GM23338 (cell line): ENCODE measurements at regions not wholly inside any gene's neighbourhood (a gene's known extent, or its start where the extent isn't known, plus 50 kb on each side); places are given as distances from the start of the nearest gene placed in this dataset.

ENCODE experiments used
- ATAC-seq: fragments of 200-7000 bp; cut with Tn5 transposase; 3 replicates; pipeline ENCODE4 v1.9.1; 2020
- DNase-seq: peaks from one replicate; pipeline ENCODE4 v3.0.0-alpha.2; 2015; ENCODE audit warnings: low spot score
- H2AFZ ChIP-seq: fragments of 200-600 bp; sonication (generic); 2 replicates; pipeline ENCODE4 v1.8.0; 2016; ENCODE audit warnings: antibody characterized with exemption, mild to moderate bottlenecking, moderate library complexity
- H3F3A ChIP-seq: fragments of 200-600 bp; sonication (generic); replicated peaks from 2 replicates; pipeline ENCODE4 v1.8.0; 2017; ENCODE audit warnings: antibody characterized with exemption, mixed run types, low read depth
- H3K27ac ChIP-seq: fragments of 200-600 bp; sonication (generic); 2 replicates; pipeline ENCODE4 v1.6.1; 2016; ENCODE audit warnings: low read depth
- H3K27me3 ChIP-seq: fragments of 200-600 bp; sonication (generic); 2 replicates; pipeline ENCODE4 v1.8.0; 2016; ENCODE audit warnings: mild to moderate bottlenecking, mixed run types, moderate library complexity; ENCODE audit not compliant: insufficient read depth
- H3K36me3 ChIP-seq: fragments of 200-600 bp; sonication (generic); 2 replicates; pipeline ENCODE4 v1.8.0; 2016; ENCODE audit warnings: mild to moderate bottlenecking; ENCODE audit not compliant: insufficient read depth
- H3K4me1 ChIP-seq: fragments of 200-600 bp; sonication (generic); 2 replicates; pipeline ENCODE4 v1.8.0; 2016; ENCODE audit warnings: mild to moderate bottlenecking, moderate library complexity; ENCODE audit not compliant: insufficient read depth
- H3K4me2 ChIP-seq: fragments of 200-600 bp; sonication (generic); 2 replicates; pipeline ENCODE4 v1.7.1; 2017; ENCODE audit warnings: mixed run types
- H3K4me3 ChIP-seq: fragments of 200-600 bp; sonication (generic); 2 replicates; pipeline ENCODE4 v1.6.1; 2016; ENCODE audit warnings: mixed run types
- H3K79me2 ChIP-seq: fragments of 200-600 bp; sonication (generic); replicated peaks from 2 replicates; pipeline ENCODE4 v1.8.0; 2017; ENCODE audit warnings: mild to moderate bottlenecking; ENCODE audit not compliant: insufficient read depth
- H3K9me2 ChIP-seq: fragments of 200-600 bp; sonication (generic); 2 replicates; pipeline ENCODE4 v1.8.0; 2017; ENCODE audit not compliant: insufficient read depth
- H4K20me1 ChIP-seq: fragments of 200-600 bp; sonication (generic); replicated peaks from 2 replicates; pipeline ENCODE4 v1.8.0; 2017; ENCODE audit warnings: mild to moderate bottlenecking; ENCODE audit not compliant: insufficient read depth
- H3K27ac Mint-ChIP-seq: 2 replicates; pipeline ENCODE4 v1.8.0; 2020; ENCODE audit warnings: inconsistent platforms, mild to moderate bottlenecking, moderate library complexity, mixed read lengths
- H3K27me3 Mint-ChIP-seq: 3 replicates; pipeline ENCODE4 v1.8.0; 2022; ENCODE audit warnings: low read depth, mild to moderate bottlenecking, moderate library complexity, mixed read lengths, inconsistent platforms; ENCODE audit not compliant: insufficient read depth, poor library complexity
- H3K36me3 Mint-ChIP-seq: 3 replicates; pipeline ENCODE4 v1.8.0; 2021; ENCODE audit warnings: low read depth, mild to moderate bottlenecking, inconsistent platforms, moderate library complexity, mixed read lengths
- H3K4me1 Mint-ChIP-seq: 3 replicates; pipeline ENCODE4 v1.8.0; 2020; ENCODE audit warnings: mild to moderate bottlenecking, inconsistent platforms, mixed read lengths
- H3K4me3 Mint-ChIP-seq: 3 replicates; pipeline ENCODE4 v1.8.0; 2021; ENCODE audit warnings: moderate library complexity, mild to moderate bottlenecking, inconsistent platforms, mixed read lengths
- H3K9me3 Mint-ChIP-seq: 3 replicates; pipeline ENCODE4 v1.8.0; 2020; ENCODE audit warnings: moderate library complexity, mild to moderate bottlenecking, inconsistent platforms, mixed read lengths
- CREB1 ChIP-seq: fragments of 250-450 bp; sonication (Bioruptor Pico); IDR thresholded peaks from 2 replicates; pipeline ENCODE4 v1.5.0; 2020; ENCODE audit warnings: low read depth, mild to moderate bottlenecking, moderate library complexity
- EZH2 ChIP-seq: fragments of 200-600 bp; sonication (generic); IDR thresholded peaks from one replicate; pipeline ENCODE4 v1.8.0; 2017; ENCODE audit warnings: antibody characterized with exemption, mild to moderate bottlenecking, low read depth; ENCODE audit not compliant: unreplicated experiment
- EZH2phosphoT487 ChIP-seq: fragments of 200-600 bp; sonication (generic); IDR thresholded peaks from one replicate; pipeline ENCODE4 v1.8.1; 2018; ENCODE audit warnings: antibody characterized with exemption; ENCODE audit not compliant: unreplicated experiment
- JUNB ChIP-seq: IDR thresholded peaks from one replicate; pipeline ENCODE4 v1.6.1; 2016; ENCODE audit warnings: antibody characterized with exemption; ENCODE audit not compliant: unreplicated experiment
- NANOG ChIP-seq: IDR thresholded peaks from 2 replicates; pipeline ENCODE4 v1.6.1; 2016; ENCODE audit warnings: antibody characterized with exemption, borderline replicate concordance
- POLR2AphosphoS5 ChIP-seq: IDR thresholded peaks from 2 replicates; pipeline ENCODE4 v1.6.1; 2016; ENCODE audit warnings: antibody characterized with exemption, low read depth
- STAT1 ChIP-seq: IDR thresholded peaks from one replicate; pipeline ENCODE4 v1.6.1; 2016; ENCODE audit warnings: antibody characterized with exemption; ENCODE audit not compliant: unreplicated experiment
- ZNF114 ChIP-seq: fragments of 250-450 bp; sonication (Bioruptor Pico); IDR thresholded peaks from 2 replicates; pipeline ENCODE4 v1.5.0; 2020; ENCODE audit warnings: mild to moderate bottlenecking, moderate library complexity
- ZNF331 ChIP-seq: fragments of 250-450 bp; sonication (Bioruptor Pico); IDR thresholded peaks from 2 replicates; pipeline ENCODE4 v1.5.0; 2020; ENCODE audit warnings: low read depth, mild to moderate bottlenecking, moderate library complexity
- TF ChIP-seq, protein P1 (sequence below), 2 experiments: fragments of 200-600 bp in 1 of 2; sonication (generic) in 1 of 2; conservative IDR thresholded peaks; 2 replicates each; pipeline versions ENCODE4 v1.5.1 to v1.6.1; 2016 to 2017; ENCODE audit warnings: antibody characterized with exemption in 2 of 2, low read depth in 2 of 2, mild to moderate bottlenecking in 2 of 2, moderate library complexity in 1 of 2
- TF ChIP-seq, protein P2 (sequence below): fragments of 250-450 bp; sonication (Bioruptor Pico); IDR thresholded peaks from 2 replicates; pipeline ENCODE4 v1.5.0; 2020; ENCODE audit warnings: mild to moderate bottlenecking, moderate library complexity
- TF ChIP-seq, protein P3 (sequence below): IDR thresholded peaks from one replicate; pipeline ENCODE4 v1.6.1; 2018; ENCODE audit warnings: antibody characterized with exemption; ENCODE audit not compliant: unreplicated experiment
- TF ChIP-seq, protein P4 (sequence below): IDR thresholded peaks from 2 replicates; pipeline ENCODE4 v1.6.1; 2016; ENCODE audit warnings: antibody characterized with exemption

DNA sequence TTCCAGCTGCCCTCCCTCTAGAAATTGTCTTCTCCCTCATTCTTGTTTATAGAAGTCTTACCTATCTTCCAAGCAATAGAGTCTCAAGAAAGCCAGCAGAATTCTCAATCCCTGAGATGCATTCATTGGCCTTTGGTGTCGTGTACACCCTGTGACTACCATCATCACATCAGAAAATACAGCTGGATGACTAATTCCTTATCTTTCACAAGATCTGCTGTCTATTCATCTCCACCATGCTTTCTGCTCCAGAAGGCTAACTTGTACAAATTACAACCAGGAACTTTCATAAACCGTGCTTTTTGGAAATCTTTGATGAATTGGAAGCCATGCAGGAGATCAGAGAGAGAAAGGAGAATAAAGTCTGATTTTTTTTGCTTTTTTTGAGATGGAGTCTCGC lies 1062.9 kb upstream of the GHITM start:
- H4K20me1 ChIP-seq: no peaks in the 10 kb centered on the region
- TF ChIP-seq, protein P1, sequence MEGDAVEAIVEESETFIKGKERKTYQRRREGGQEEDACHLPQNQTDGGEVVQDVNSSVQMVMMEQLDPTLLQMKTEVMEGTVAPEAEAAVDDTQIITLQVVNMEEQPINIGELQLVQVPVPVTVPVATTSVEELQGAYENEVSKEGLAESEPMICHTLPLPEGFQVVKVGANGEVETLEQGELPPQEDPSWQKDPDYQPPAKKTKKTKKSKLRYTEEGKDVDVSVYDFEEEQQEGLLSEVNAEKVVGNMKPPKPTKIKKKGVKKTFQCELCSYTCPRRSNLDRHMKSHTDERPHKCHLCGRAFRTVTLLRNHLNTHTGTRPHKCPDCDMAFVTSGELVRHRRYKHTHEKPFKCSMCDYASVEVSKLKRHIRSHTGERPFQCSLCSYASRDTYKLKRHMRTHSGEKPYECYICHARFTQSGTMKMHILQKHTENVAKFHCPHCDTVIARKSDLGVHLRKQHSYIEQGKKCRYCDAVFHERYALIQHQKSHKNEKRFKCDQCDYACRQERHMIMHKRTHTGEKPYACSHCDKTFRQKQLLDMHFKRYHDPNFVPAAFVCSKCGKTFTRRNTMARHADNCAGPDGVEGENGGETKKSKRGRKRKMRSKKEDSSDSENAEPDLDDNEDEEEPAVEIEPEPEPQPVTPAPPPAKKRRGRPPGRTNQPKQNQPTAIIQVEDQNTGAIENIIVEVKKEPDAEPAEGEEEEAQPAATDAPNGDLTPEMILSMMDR (conservative IDR thresholded peaks at IDR 0.05; ENCODE audit: low read depth in 2 of 2): no peak
- no peak for TF ChIP-seq ZNF331 (CRISPR knock-in tag)
- TF ChIP-seq, protein P2, sequence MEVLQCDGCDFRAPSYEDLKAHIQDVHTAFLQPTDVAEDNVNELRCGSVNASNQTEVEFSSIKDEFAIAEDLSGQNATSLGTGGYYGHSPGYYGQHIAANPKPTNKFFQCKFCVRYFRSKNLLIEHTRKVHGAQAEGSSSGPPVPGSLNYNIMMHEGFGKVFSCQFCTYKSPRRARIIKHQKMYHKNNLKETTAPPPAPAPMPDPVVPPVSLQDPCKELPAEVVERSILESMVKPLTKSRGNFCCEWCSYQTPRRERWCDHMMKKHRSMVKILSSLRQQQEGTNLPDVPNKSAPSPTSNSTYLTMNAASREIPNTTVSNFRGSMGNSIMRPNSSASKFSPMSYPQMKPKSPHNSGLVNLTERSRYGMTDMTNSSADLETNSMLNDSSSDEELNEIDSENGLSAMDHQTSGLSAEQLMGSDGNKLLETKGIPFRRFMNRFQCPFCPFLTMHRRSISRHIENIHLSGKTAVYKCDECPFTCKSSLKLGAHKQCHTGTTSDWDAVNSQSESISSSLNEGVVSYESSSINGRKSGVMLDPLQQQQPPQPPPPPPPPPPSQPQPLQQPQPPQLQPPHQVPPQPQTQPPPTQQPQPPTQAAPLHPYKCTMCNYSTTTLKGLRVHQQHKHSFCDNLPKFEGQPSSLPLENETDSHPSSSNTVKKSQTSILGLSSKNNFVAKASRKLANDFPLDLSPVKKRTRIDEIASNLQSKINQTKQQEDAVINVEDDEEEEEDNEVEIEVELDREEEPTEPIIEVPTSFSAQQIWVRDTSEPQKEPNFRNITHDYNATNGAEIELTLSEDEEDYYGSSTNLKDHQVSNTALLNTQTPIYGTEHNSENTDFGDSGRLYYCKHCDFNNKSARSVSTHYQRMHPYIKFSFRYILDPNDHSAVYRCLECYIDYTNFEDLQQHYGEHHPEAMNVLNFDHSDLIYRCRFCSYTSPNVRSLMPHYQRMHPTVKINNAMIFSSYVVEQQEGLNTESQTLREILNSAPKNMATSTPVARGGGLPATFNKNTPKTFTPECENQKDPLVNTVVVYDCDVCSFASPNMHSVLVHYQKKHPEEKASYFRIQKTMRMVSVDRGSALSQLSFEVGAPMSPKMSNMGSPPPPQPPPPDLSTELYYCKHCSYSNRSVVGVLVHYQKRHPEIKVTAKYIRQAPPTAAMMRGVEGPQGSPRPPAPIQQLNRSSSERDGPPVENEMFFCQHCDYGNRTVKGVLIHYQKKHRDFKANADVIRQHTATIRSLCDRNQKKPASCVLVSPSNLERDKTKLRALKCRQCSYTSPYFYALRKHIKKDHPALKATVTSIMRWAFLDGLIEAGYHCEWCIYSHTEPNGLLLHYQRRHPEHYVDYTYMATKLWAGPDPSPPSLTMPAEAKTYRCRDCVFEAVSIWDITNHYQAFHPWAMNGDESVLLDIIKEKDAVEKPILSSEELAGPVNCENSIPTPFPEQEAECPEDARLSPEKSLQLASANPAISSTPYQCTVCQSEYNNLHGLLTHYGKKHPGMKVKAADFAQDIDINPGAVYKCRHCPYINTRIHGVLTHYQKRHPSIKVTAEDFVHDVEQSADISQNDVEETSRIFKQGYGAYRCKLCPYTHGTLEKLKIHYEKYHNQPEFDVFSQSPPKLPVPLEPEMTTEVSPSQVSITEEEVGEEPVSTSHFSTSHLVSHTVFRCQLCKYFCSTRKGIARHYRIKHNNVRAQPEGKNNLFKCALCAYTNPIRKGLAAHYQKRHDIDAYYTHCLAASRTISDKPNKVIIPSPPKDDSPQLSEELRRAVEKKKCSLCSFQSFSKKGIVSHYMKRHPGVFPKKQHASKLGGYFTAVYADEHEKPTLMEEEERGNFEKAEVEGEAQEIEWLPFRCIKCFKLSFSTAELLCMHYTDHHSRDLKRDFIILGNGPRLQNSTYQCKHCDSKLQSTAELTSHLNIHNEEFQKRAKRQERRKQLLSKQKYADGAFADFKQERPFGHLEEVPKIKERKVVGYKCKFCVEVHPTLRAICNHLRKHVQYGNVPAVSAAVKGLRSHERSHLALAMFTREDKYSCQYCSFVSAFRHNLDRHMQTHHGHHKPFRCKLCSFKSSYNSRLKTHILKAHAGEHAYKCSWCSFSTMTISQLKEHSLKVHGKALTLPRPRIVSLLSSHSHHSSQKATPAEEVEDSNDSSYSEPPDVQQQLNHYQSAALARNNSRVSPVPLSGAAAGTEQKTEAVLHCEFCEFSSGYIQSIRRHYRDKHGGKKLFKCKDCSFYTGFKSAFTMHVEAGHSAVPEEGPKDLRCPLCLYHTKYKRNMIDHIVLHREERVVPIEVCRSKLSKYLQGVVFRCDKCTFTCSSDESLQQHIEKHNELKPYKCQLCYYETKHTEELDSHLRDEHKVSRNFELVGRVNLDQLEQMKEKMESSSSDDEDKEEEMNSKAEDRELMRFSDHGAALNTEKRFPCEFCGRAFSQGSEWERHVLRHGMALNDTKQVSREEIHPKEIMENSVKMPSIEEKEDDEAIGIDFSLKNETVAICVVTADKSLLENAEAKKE: no peak
- no peak for TF ChIP-seq EZH2phosphoT487
- TF ChIP-seq, protein P3, sequence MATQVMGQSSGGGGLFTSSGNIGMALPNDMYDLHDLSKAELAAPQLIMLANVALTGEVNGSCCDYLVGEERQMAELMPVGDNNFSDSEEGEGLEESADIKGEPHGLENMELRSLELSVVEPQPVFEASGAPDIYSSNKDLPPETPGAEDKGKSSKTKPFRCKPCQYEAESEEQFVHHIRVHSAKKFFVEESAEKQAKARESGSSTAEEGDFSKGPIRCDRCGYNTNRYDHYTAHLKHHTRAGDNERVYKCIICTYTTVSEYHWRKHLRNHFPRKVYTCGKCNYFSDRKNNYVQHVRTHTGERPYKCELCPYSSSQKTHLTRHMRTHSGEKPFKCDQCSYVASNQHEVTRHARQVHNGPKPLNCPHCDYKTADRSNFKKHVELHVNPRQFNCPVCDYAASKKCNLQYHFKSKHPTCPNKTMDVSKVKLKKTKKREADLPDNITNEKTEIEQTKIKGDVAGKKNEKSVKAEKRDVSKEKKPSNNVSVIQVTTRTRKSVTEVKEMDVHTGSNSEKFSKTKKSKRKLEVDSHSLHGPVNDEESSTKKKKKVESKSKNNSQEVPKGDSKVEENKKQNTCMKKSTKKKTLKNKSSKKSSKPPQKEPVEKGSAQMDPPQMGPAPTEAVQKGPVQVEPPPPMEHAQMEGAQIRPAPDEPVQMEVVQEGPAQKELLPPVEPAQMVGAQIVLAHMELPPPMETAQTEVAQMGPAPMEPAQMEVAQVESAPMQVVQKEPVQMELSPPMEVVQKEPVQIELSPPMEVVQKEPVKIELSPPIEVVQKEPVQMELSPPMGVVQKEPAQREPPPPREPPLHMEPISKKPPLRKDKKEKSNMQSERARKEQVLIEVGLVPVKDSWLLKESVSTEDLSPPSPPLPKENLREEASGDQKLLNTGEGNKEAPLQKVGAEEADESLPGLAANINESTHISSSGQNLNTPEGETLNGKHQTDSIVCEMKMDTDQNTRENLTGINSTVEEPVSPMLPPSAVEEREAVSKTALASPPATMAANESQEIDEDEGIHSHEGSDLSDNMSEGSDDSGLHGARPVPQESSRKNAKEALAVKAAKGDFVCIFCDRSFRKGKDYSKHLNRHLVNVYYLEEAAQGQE: no peak
- TF ChIP-seq, protein P4, sequence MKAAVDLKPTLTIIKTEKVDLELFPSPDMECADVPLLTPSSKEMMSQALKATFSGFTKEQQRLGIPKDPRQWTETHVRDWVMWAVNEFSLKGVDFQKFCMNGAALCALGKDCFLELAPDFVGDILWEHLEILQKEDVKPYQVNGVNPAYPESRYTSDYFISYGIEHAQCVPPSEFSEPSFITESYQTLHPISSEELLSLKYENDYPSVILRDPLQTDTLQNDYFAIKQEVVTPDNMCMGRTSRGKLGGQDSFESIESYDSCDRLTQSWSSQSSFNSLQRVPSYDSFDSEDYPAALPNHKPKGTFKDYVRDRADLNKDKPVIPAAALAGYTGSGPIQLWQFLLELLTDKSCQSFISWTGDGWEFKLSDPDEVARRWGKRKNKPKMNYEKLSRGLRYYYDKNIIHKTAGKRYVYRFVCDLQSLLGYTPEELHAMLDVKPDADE: no peak
- no peak for TF ChIP-seq ZNF114 (CRISPR knock-in tag)
- TF ChIP-seq JUNB: no peak
- no peak for TF ChIP-seq STAT1
- no peak for TF ChIP-seq EZH2
- TF ChIP-seq POLR2AphosphoS5: no peak
- TF ChIP-seq CREB1 (CRISPR knock-in tag): no peak
- no peak for TF ChIP-seq NANOG
- H3K4me3 Mint-ChIP-seq: no peak overlapping the region
- H3K36me3 Mint-ChIP-seq: peaks cover 28% of the 10 kb centered on the region
- no peak overlapping the region for H3K4me3 ChIP-seq
- no peak overlapping the region for H3K27ac Mint-ChIP-seq
- H3K27me3 Mint-ChIP-seq: peaks cover 2% of the 10 kb centered on the region
- peaks cover 17% of the 10 kb centered on the region; the same call in 1 of the 2 replicates for H3K4me1 ChIP-seq
- H2AFZ ChIP-seq: no peak overlapping the region
- DNase-seq (no peak), ATAC-seq (no peak)
- no peak overlapping the region for H3K4me2 ChIP-seq
- peaks cover 25% of the 10 kb centered on the region for H3K4me1 Mint-ChIP-seq
- peaks cover 16% of the 10 kb centered on the region for H3K9me2 ChIP-seq
- H3K27me3 ChIP-seq: no peaks in the 10 kb centered on the region
- no peak overlapping the region for H3K27ac ChIP-seq
- no peaks in the 10 kb centered on the region for H3K36me3 ChIP-seq
- H3K79me2 ChIP-seq: no peaks in the 10 kb centered on the region
- H3K9me3 Mint-ChIP-seq: peaks cover 29% of the 10 kb centered on the region
- H3F3A ChIP-seq: no peaks in the 10 kb centered on the region
